HG02943 (cell line): ENCODE measurements at regions not wholly inside any gene's neighbourhood (a gene's known extent, or its start where the extent isn't known, plus 50 kb on each side); places are given as distances from the start of the nearest gene placed in this dataset.
"Not testable (repeated sequence)": the region's sequence is repeated elsewhere in the genome, so short reads cannot be mapped to it uniquely, and the experiment has no call there.

Experiments
- ATAC-seq: cut with Tn5 transposase; IDR thresholded peaks from one replicate; pipeline ENCODE4 v1.9.1; 2021; ENCODE audit warnings: mild to moderate bottlenecking, low read depth, moderate library complexity; ENCODE audit not compliant: unreplicated experiment

GRCh38 chr4:26017961-26018700, 104.1 kb downstream of the SMIM20 start:
- not testable (repeated sequence) for ATAC-seq

- no peak for ATAC-seq
Observed at GRCh38 chr4:26020083-26020668, 106.2 kb downstream of the SMIM20 start.

- ATAC-seq: no peak
Observed at GRCh38 chr4:26020881-26021280, 106.9 kb downstream of the SMIM20 start.

- ATAC-seq: no peak
Observed at GRCh38 chr4:26021417-26022345, 107.7 kb downstream of the SMIM20 start.

- ATAC-seq: no peak
Observed at GRCh38 chr4:26022346-26023202, 108.6 kb downstream of the SMIM20 start.

- no peak for ATAC-seq
Observed at GRCh38 chr4:26023203-26023972, 109.4 kb downstream of the SMIM20 start.

GRCh38 chr4:26024079-26024478, 110.1 kb downstream of the SMIM20 start:
- no peak for ATAC-seq

GRCh38 chr4:26028133-26028792, 114.2 kb downstream of the SMIM20 start:
- ATAC-seq: no peak

GRCh38 chr4:26028793-26029567, 115.0 kb downstream of the SMIM20 start:
- ATAC-seq: peak; percentile 75

GRCh38 chr4:26029568-26030131, 115.6 kb downstream of the SMIM20 start:
- no peak for ATAC-seq

- ATAC-seq: no peak
Observed at GRCh38 chr4:26030260-26030667, 116.2 kb downstream of the SMIM20 start.

- ATAC-seq: no peak
Observed at GRCh38 chr4:26030780-26031179, 116.8 kb downstream of the SMIM20 start.

- ATAC-seq: no peak
Observed at GRCh38 chr4:26031704-26032103, 117.7 kb downstream of the SMIM20 start.

- no peak for ATAC-seq
Observed at GRCh38 chr4:26032142-26032541, 118.1 kb downstream of the SMIM20 start.

GRCh38 chr4:26032630-26033317, 118.8 kb downstream of the SMIM20 start:
- no peak for ATAC-seq

- ATAC-seq: no peak
Observed at GRCh38 chr4:26033389-26033788, 119.4 kb downstream of the SMIM20 start.

- ATAC-seq: no peak
Observed at GRCh38 chr4:26034849-26035248, 120.8 kb downstream of the SMIM20 start.
